ENCODE measurements at regions not wholly inside any gene's neighbourhood (a gene's known extent, or its start where the extent isn't known, plus 50 kb on each side); places are given as distances from the start of the nearest gene placed in this dataset.

DNA sequence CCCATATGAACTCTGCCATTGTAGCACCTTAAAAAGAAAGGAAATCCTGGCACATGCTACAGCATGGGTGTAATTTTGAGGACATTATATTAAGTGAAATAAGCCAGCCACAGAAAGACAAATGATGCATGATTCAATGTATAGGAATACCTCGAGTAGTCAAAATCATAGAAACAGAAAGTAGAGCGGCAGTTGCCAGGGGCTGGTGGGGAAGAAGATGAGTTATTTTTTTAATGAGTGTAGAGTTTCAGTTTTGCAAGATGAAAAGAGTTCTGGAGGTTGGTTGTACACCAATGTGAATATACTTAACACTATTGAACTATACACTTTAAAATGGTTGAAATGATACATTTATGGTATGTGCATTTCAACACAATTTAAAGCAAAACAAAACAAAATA lies 133.0 kb downstream of the ZDHHC21 start:
- DNase-seq (ENCODE audit: low spot score): no peak

DNA sequence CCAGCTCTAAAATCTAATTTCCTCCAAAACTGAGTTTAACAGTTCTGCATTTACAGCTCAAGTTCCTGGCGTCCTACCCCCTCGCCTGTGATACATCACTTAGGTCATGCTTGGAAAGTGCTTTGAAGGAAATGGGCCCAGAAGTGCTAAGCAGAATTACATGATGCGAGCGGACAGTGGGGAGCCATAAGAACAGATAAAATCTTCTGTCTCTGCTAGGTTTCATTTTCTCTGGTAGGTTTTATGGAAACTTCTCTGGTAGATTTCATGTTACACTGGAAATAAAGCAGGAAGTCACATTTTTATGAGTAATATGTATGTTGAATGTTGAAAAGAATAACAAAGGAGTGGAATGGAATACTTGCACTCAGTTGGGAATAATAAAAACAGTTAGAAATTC lies 138.3 kb downstream of the ZDHHC21 start:
- DNase-seq (ENCODE audit: low spot score): no peak

DNA sequence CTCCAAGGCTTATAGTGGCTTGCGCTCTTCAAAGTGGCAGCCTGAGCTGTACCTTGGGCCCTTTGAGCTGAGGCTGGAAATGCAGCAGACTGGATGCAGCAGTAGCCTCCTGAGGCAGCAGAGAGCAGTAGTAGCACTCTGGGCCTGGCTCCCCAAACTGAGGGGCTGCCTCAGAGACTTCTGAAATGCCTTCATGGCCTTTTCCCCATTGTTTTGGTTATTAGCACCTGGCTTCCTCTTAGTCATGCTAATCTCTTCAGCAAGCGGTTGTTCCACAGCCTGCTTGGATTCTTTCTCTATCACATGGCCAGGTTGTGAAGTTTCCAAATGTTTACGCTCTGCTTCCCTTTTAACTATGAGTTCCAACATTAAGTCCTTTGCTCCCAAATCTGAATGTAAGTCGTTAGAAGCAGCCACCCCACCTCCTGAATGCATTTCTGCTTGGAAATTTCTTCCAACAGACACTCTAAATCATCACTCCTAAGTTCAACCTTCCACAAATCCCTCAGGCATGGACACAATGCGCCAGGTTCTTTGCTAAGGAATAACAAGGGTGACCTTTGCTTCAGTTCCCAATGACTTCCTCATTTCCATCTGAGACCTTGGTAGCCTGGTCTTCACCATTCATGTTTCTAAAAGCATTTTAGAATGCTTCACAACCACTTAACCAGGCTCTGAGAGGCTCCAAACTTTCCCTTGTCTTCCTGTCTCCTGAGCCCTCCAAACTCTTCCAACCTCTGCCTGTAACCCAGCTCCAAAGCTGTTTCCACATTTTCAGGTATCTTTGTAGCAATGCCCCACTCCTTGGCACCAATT lies 145.8 kb downstream of the ZDHHC21 start:
- DNase-seq (ENCODE audit: low spot score): no peak

DNA sequence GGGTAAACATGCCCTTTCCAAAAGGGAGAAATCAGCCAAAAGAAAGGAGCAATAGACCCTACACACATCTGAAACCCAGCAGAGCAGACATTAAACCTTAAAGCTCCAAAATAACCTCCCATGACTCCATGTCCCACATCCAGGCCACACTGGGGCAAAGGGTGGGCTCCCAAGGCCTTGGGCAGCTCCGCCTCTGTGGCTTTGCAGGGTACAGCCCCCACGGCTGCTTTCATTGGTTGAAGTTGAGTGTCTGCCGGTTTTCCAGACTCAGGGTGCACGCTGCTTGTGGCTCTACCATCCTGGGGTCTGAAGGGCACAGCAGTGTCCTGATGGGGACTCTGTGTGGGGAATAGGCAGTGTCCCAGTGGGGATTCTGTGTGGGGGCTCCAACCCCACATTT lies 146.5 kb downstream of the ZDHHC21 start:
- no peak for DNase-seq (ENCODE audit: low spot score)

DNA sequence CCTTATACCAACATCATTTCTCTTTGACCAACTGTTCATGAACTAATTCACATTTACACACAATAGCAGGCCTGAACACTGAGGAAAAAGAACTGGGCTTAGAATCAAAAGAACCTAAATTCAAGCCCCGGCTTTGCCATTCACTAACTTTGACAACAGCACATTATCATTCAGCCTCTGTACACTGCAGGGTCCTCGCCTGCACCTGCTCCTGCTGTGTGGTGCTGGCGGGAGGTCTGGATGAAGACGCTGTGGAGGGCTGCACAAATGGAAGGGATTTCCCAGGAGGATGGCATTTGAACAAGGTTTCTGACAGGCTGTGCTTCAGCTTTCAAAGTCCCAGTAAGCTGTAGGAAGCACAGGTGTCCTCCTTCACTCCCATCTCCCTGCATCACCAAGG lies 151.2 kb downstream of the ZDHHC21 start:
- no peak for DNase-seq (ENCODE audit: low spot score)

DNA sequence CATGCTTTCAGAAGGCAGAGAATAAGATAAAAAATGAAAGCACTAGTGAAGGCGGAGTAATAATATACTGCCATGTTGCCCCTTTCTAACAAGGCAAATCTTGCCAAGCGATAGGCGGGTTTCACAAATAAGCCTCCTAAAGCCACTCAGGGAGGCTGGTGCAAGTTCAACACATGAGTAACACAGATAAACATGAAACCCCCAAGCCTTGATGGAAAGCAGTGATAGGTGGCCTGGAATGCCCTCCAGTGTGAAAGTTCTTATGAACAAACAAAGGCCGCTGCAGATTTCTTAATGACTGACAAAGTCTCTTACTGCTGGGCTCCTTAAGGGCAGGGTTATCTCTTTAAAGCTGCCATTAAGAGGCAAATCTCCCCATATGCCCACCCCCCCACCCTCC lies 154.7 kb downstream of the ZDHHC21 start:
- DNase-seq (ENCODE audit: low spot score): no peak

DNA sequence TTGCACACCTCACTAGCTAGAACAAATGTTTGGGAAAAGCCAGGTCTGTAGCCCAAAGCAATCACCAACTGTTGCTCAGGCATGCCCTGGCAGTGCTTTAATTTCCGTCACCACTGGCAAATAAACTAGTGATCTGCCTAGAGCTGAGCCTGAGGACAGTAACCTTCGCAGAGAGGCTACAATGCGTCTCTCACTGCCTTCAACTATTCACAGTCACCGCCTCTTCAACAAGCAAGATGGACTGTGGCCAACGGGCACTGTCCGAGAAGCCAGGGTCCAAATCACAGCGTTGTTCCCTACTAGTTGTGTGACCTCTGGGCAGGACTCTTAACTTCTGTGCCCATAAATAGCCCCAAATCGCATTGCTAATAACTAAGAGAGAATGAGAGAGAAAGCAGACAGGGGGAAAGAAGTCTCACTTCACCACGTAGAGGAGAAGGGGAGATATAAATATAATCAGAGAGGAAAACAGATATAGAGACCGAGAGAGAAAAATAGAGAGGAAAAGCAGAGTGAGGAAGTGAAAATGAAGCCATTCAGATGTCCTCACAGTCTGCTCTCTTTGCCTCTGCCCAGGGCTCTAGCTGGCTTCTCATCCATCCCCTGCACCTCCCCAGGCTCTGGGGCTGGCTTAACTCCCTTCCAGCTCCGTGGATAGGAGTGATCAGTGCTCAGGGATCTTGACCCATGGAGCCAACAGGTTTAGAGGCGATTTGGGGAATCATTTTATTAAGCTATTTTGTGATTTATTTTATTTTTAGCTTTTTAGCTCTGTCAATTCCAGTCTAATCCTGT lies 157.9 kb downstream of the ZDHHC21 start:
- DNase-seq (ENCODE audit: low spot score): no peak

DNA sequence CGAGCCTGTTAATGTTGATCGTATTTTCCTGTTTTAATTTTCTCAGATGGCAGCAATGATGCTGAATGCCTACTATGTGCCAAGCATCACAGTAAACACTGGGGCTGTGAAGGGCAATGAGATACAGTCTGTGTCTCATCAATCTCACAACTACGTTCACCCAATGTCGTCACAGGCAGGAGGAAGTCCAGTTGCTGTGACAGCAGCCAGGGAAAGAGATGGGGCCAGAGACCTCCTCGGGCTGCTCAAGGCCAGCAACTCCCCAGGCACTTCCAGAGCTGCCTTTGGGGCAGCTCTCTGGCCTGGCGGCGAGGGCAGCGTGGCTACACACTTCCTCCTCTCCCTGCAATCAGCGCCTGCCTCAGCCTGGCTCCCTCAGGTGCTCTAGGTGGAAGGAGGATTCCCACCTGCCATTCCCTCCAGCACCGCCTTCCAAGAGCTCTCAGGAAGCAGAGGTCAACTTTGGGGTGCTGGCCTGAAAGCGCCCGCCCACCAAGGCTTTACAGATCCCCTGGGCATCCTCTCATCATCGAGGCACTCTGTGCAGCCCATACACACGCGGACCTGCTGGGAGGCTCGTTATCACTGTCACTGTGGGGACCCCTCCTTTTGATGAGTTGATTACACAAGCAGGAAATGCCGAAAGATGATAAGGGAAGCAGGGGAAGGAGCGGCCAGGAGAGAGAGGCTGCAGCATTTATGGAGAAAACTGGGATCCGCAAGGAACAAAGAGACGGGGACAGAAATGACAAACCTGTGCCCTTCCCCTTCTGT lies 159.2 kb downstream of the ZDHHC21 start:
- DNase-seq (ENCODE audit: low spot score): no peak

DNA sequence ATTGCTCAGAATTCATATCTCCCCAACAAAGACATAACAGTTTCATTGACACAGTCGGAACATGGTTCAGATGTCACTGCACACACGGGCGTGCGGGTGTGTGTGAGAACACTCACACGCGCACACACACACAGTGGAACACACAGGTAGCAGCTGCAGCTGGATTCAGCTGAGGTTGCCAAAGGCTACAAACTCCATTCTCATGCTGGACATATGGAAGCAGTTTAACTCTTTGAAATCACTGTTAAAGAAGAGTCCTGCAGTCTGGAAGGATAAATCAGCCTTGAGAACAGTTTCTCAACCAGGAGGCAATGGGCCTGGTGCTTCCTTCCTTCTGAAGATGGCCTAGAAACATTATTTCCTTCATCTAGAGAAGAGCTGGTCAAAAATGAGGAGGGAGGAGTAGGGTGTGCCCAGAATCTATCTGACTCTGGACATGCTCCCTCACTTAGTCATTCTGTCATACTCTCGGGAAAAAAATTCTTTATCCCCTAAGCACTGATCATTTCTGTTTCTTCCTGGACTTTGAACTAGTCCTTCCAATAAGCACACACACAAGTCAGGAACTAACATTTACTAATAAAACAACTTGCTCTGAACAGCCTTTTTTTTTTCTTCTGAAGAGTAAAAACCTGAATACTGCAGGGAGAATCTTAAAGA lies 160.6 kb downstream of the ZDHHC21 start:
- no peak for DNase-seq (ENCODE audit: low spot score)

DNA sequence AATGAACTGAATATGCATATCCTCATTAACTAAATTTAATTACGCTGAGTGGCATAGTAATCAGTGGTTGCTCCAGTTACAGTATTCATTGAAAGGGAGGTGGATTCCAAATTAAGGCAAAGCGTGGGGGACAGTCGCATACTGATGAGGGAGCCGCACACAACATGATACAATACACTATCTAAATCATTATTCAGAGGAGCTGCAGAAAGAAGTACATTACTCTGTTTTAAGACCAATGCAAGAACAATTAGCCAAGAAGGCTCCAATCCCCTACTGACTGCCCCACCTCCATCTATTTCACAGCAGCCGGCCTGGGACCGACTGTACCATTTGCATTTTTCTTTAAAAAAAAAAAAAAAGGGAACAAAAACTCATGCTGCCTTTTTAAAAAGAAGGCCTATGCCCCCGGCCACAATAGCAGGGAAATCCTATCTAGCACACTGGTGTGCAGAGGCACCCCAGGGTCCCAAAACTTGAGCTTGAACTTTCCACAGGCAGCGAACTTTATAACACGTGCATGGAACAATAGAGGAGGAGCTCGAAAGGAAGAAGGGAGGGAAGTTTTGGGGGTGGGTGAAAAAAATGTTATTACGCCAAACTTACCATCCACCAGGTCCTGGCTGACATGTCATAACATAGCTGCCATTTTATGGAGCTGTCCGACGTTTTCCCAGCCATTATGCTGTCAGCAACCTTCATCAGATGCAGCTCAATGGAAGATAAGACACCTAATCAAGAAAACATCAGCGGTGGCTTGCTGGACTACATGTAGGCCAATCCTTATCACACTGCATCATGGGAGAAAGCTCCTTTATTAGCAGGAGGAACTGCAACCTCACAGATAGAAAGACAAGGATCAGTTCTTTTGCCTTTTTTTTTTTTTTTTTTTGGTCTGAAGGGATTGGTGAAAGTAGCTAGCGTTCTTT lies 161.6 kb downstream of the ZDHHC21 start:
- DNase-seq (ENCODE audit: low spot score): no peak

DNA sequence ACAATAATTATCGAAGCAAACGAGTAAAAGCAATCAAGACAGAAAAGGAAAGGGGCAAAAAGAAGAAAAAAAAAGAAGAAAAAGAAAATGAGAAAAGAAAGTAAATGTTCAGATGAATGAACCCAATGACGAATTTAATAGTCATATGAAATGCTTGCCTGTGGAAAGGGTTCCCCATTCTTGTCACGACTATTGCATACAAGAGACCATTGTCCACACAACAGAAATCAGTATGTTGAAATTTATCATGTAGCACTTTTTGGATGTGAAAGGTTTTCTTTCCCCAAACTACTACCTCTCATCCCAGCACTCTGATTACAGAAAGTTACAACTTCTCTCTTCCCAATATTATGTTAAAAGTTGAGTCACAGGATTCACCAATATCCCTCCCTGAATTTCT lies 162.4 kb downstream of the ZDHHC21 start:
- no peak for DNase-seq (ENCODE audit: low spot score)

DNA sequence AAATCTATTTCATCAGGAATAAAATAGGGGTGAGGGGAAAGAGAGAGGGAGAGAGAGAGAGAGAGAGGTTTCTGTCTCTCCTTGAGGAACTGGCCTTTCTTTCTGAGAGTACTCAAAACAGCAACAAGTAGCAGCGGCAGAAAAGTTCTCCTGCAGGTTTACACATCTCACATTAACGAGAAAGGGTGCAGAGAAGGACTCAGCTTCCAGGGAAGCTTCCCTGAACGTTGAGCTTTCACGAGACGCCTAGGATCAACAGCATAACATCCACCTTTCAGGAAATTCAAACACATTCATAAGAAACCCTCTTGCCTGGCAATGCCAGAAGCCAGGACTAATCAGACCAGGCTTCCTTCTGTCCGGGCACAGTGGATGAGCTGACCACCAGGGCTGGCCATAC lies 162.9 kb downstream of the ZDHHC21 start:
- no peak for DNase-seq (ENCODE audit: low spot score)

DNA sequence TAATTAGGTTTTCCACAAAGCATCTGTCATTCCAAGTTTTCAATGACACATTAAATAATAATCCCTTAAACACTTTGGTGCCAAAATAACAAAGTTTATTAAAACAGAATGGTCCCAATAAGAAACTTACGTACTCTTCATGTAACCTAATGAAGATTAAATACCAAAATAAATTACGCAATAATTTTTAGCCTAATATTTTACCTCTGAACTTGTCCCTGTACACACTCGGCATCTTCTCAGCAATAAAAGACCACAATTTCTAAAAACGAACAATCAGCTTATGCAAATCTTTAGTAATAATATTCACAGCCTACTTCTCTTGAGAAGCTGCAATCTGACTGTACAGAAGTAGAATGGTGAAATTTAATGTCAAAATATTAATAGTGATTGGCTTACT lies 163.6 kb downstream of the ZDHHC21 start:
- no peak for DNase-seq (ENCODE audit: low spot score)

DNA sequence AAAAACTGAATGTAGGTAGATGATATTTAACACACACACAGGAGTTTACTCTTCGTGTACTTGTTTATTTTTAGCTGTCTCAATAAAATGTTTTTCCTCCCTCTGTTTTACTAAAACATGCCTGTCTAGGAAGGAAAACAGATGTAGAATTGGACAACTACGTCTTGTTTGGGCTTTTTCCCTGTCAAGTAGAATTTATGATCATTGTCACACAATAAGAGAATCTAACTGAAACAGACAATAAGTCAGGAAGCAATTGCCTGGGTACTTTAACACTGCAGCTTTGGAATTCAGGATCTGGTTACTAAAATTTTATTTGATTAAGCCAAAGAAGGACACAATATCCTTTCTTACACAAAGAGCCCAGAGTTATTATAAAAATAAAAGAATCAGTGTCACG lies 164.2 kb downstream of the ZDHHC21 start:
- DNase-seq (ENCODE audit: low spot score): no peak

DNA sequence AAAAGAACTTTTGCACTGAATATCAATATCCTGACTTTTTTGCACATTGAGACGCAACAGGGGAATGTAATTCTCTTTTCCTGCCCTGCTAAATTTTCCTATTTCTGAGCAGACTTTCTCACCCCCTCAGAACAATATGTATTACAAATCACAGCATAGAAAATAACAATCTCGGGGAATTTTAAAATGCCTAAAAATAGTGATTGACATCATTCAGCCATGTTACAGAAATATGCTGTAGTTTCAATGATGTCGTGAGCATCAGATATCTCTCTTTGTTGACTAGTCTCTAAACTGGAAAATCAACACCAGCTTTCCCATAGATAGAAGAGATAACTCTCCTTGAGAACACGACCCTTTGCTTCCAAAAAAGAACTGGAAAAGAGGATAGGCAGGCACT lies 166.7 kb downstream of the ZDHHC21 start:
- no peak for DNase-seq (ENCODE audit: low spot score)

DNA sequence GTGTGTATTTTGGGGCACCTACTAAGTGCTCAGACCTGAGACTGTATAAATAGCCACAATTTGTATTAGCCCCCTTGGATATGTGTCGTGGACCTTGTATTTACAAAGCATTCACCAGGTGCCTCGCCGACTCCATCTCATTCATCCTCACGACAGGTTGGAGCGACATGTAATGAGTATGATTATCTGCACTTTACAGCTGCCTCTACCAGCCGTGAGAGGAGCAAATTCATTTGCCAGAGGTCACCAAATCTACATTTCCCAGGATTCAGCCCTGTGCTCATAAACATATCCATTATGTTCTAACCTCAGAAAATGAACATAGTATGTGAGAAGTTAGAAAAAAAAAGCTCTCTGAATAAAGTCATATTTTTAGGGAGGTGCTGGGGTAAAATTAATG lies 167.4 kb downstream of the ZDHHC21 start:
- DNase-seq (ENCODE audit: low spot score): no peak

DNA sequence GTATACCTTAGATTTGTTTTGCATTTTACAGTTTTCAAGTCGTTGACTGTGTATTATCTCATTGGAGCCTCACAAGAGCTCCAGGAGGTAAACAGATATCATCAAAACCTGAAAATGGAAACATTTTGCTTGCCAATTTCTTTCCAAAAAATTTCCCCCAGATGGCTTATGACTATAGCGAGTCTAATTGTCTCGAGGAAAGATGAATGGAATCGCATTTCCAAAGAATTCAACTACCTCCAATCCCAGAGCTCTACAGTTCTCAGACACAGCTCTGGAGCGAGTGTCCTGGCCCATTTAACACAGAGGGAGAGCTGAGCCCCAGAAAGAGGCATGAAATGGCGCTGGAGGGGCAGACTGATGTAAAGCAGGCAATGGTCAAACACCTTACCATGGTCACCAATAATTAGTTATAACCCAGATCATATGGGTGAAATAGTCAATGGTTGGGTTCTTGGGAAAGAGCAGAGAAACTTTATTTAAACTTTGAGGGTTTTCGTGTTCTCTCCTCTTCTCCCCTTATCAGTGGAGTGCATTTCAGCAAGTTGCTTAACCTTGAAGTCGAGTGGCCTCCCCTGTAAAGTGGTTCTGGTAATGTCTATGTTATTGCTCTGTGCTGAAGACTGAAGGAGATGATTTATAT lies 168.2 kb downstream of the ZDHHC21 start:
- no peak for DNase-seq (ENCODE audit: low spot score)

DNA sequence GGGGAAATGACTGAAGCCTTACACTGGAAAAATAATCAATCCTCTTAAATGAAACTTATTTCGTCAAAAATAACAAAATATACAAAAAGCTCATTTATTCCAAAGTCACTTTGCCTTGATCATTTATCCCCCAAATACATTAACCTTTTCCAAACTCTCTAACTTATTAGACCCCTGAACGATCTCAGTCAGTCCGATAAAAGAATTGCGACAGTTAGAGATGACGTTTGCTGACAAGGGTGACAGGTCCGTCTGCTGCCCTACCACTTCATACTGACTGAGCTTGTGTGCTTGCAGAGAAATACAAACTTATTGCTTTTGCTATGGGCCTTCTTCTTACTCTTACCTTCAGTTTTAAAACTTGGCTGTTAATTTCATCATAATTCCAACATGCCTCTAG lies 169.7 kb downstream of the ZDHHC21 start:
- DNase-seq (ENCODE audit: low spot score): no peak

DNA sequence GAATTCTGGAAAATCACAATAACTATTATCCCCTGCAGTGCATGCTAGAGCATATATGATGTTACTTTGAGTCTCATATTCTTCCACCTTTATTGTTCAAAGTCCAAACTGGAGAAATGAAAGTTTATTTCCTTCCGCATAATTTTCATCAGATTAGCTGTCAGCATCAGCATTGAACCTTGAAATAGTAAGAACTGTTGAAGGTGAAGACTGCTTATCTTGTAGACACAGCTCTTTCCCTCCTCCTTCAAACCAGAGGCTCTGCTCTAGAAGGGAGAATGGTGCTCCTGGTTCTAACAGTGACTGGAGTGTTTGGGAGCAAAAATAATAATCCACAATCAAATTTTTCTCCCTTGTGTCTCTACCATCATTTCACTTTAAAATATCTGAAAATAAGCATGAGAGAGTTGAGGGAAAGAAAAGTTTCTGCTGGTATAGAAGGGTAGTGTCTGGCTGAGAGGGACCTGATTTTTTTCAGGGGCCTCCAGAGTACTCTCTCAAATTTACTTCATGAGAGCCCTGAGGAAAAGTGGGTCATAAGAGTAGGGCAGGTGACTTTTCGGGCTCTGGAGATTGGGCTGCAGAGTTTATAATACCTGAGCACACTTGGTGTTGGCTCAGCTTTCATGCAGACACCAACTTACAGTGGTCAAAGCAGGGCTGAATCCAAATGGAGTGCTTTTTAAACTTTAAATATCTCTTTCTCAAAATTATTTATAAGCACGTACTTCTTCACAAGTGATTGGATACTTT lies 170.4 kb downstream of the ZDHHC21 start:
- DNase-seq (ENCODE audit: low spot score): no peak

DNA sequence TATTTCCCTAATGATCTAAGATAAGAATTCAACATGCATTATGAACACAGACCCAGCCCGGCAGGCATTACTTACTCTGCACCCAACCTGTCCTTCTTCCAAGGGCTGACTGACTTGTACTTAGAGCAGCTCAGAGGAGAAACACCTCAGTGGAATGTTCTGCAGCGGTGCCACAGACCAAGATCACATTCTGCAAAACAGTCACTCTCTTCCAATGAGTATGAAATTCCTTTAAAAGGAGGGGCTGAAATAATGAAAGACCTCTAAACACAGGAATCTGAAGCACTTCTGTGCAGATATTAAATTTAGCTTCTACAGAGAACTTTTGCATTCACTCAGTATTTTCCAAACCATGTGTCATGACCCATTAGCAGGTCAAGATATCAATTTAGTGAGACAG lies 172.9 kb downstream of the ZDHHC21 start:
- DNase-seq (ENCODE audit: low spot score): no peak

All from ecto neural progenitor cell (in vitro differentiated cells).